Suprapubic skin (tissue), 4 donors: ENCODE measurements at regions not wholly inside any gene's neighbourhood (a gene's known extent, or its start where the extent isn't known, plus 50 kb on each side); places are given as distances from the start of the nearest gene placed in this dataset.
"Not testable (repeated sequence)": the region's sequence is repeated elsewhere in the genome, so short reads cannot be mapped to it uniquely, and the experiment has no call there.

Experiments
- DNase-seq, 2 donors: peaks; one replicate each; pipeline ENCODE4 v3.0.0-alpha.2; 2019; ENCODE audit warnings: low spot score in 2 of 2
- H3K27ac ChIP-seq: fragments of 200-600 bp; sonication (generic); one replicate; pipeline ENCODE4 v1.5.1; 2019
- H3K27me3 ChIP-seq: fragments of 200-600 bp; sonication (generic); one replicate; pipeline ENCODE4 v1.5.1; 2019
- H3K36me3 ChIP-seq: fragments of 200-600 bp; sonication (generic); one replicate; pipeline ENCODE4 v1.5.1; 2019
- H3K4me1 ChIP-seq: fragments of 200-600 bp; sonication (generic); one replicate; pipeline ENCODE4 v1.5.1; 2019
- H3K4me3 ChIP-seq: fragments of 200-600 bp; sonication (generic); one replicate; pipeline ENCODE4 v1.5.1; 2019; ENCODE audit warnings: mild to moderate bottlenecking
- H3K9me3 ChIP-seq: fragments of 200-600 bp; sonication (generic); one replicate; pipeline ENCODE4 v1.5.1; 2019
- CTCF ChIP-seq, 2 donors: fragments of 200-600 bp in 1 of 2; fragments of 450-650 bp in 1 of 2; sonication (generic) in 1 of 2; IDR thresholded peaks; one replicate each; pipeline ENCODE4 v1.5.1; 2016 to 2019; ENCODE audit warnings: antibody characterized with exemption in 2 of 2, mild to moderate bottlenecking in 1 of 2, moderate library complexity in 1 of 2
- EP300 ChIP-seq: sonication (generic); formaldehyde crosslinking; IDR thresholded peaks from one replicate; pipeline ENCODE4 v1.6.1; 2017; ENCODE audit warnings: antibody characterized with exemption
- POLR2A ChIP-seq, 2 donors: fragments of 450-650 bp; IDR thresholded peaks; one replicate each; pipeline ENCODE4 v1.6.1; 2017; ENCODE audit warnings: antibody characterized with exemption in 2 of 2, mild to moderate bottlenecking in 2 of 2, moderate library complexity in 2 of 2
- POLR2AphosphoS5 ChIP-seq, 3 donors: sonication (generic); formaldehyde crosslinking; IDR thresholded peaks; one replicate each; pipeline ENCODE4 v1.6.1; 2017; ENCODE audit warnings: antibody characterized with exemption in 3 of 3
- WGBS: methylation state at CpG from one replicate; pipeline ENCODE4 v1.1.5; 2018; 5-methylcytosine and 5-hydroxymethylcytosine counted together

GRCh38 chr12:37441371-37441770 lies 875.2 kb upstream of the ALG10B start:
- not testable (repeated sequence) for H3K27me3 ChIP-seq, H3K36me3 ChIP-seq, H3K4me1 ChIP-seq, DNase-seq, H3K4me3 ChIP-seq, H3K9me3 ChIP-seq, H3K27ac ChIP-seq
- WGBS, result 96% methylated on average over 1 of the region's 1 CpG

GRCh38 chr12:37455646-37456045 lies 860.9 kb upstream of the ALG10B start:
- 30% methylated on average over 2 of the region's 3 CpGs for WGBS
- H3K36me3 ChIP-seq, H3K27ac ChIP-seq, H3K4me1 ChIP-seq, H3K4me3 ChIP-seq, H3K27me3 ChIP-seq, DNase-seq, H3K9me3 ChIP-seq: not testable (repeated sequence)

GRCh38 chr12:37497939-37498338 lies 818.6 kb upstream of the ALG10B start:
- not testable (repeated sequence) for H3K27ac ChIP-seq, H3K36me3 ChIP-seq, H3K9me3 ChIP-seq, H3K4me3 ChIP-seq, DNase-seq, H3K27me3 ChIP-seq, H3K4me1 ChIP-seq
- 85% methylated on average over 4 of the region's 4 CpGs for WGBS

- DNase-seq, H3K9me3 ChIP-seq, H3K27ac ChIP-seq, H3K36me3 ChIP-seq, H3K4me1 ChIP-seq, H3K27me3 ChIP-seq, H3K4me3 ChIP-seq: not testable (repeated sequence)
Observed at GRCh38 chr12:37510256-37510655, 806.3 kb upstream of the ALG10B start.

GRCh38 chr12:37540581-37540980 lies 776.0 kb upstream of the ALG10B start:
- H3K4me3 ChIP-seq, H3K4me1 ChIP-seq, H3K9me3 ChIP-seq, H3K27ac ChIP-seq, H3K27me3 ChIP-seq, DNase-seq, H3K36me3 ChIP-seq: not testable (repeated sequence)
- 85% methylated on average over 9 of the region's 9 CpGs for WGBS

GRCh38 chr12:37541356-37541755 lies 775.2 kb upstream of the ALG10B start:
- Histone ChIP-seq H3K36me3 (no peaks in the 10 kb centered on the region), H3K4me3 (no peak overlapping the region), H3K4me1 (no peaks in the 10 kb centered on the region), H3K27ac (no peak overlapping the region), H3K9me3 (no peaks in the 10 kb centered on the region), H3K27me3 (no peaks in the 10 kb centered on the region)
- TF ChIP-seq EP300 (no peak), POLR2A (IDR thresholded peaks at IDR 0.05) (no peak), POLR2AphosphoS5 (IDR thresholded peaks at IDR 0.05) (no peak), CTCF (IDR thresholded peaks at IDR 0.05) (no peak)
- WGBS, result 91% methylated on average over 20 of the region's 21 CpGs
- DNase-seq, result no peak

- no peak for DNase-seq
- no peak for TF ChIP-seq EP300
- TF ChIP-seq POLR2AphosphoS5 (IDR thresholded peaks at IDR 0.05), result no peak
- TF ChIP-seq POLR2A (IDR thresholded peaks at IDR 0.05), result no peak
- TF ChIP-seq CTCF (IDR thresholded peaks at IDR 0.05), result no peak
- Histone ChIP-seq H3K4me3 (no peak overlapping the region), H3K36me3 (no peaks in the 10 kb centered on the region), H3K9me3 (peaks cover 2% of the 10 kb centered on the region), H3K27ac (no peak overlapping the region), H3K4me1 (no peaks in the 10 kb centered on the region), H3K27me3 (no peaks in the 10 kb centered on the region)
- 73% methylated on average over 18 of the region's 35 CpGs for WGBS
Observed at GRCh38 chr12:37543131-37543965, 773.2 kb upstream of the ALG10B start.

- H3K4me3 ChIP-seq, result no peak overlapping the region
- WGBS, result 90% methylated on average over 22 of the region's 27 CpGs
- no peaks in the 10 kb centered on the region for H3K4me1 ChIP-seq
- no peaks in the 10 kb centered on the region for H3K27me3 ChIP-seq
- TF ChIP-seq CTCF (IDR thresholded peaks at IDR 0.05), result no peak
- no peak for DNase-seq
- no peaks in the 10 kb centered on the region for H3K36me3 ChIP-seq
- H3K9me3 ChIP-seq, result peaks cover 7% of the 10 kb centered on the region
- H3K27ac ChIP-seq, result no peak overlapping the region
Observed at GRCh38 chr12:37543966-37544668, 772.5 kb upstream of the ALG10B start.

- H3K4me1 ChIP-seq, DNase-seq, H3K9me3 ChIP-seq, H3K27ac ChIP-seq, H3K27me3 ChIP-seq, H3K36me3 ChIP-seq, H3K4me3 ChIP-seq: not testable (repeated sequence)
- WGBS, result 81% methylated on average over 9 of the region's 9 CpGs
Observed at GRCh38 chr12:37544669-37545330, 771.8 kb upstream of the ALG10B start.
